ENCODE measurements at regions not wholly inside any gene's neighbourhood (a gene's known extent, or its start where the extent isn't known, plus 50 kb on each side); places are given as distances from the start of the nearest gene placed in this dataset.

GRCh38 chr6:126955621-126956020, 162.8 kb upstream of the RSPO3 start:
- intact Hi-C loops (cut with DNase I): no loop called here

DNA sequence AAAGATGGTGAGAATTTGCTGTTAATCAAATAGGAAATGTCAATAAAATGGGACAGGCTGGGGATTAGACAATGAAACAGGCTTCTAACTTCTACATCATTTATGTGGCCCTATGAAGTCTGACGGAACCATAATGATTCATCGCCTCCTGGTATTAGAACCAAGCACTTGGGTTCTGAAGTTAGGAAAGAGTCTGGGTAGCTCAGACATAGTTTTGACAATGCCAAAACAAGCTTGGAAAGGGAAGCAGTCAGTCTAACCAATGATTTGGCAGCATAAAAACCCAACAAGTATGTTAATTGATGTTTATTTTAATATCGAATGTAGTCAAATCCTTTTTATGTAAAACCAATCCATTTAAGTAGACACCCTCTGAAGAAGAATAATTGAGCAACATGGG, 160.8 kb upstream of the RSPO3 start:
- Histone ChIP-seq H3K9me3 (no peaks in the 10 kb centered on the region), H3K27me3 (no peaks in the 10 kb centered on the region), H3K27ac (no peak overlapping the region), H3K36me3 (no peaks in the 10 kb centered on the region), H3K4me3 (no peak overlapping the region), H3K4me1 (no peaks in the 10 kb centered on the region)
- WGBS, 2 donors: 86 to 89% methylated on average over 3 of the region's 3 CpGs
- intact Hi-C loops (cut with DNase I): no loop called here
- no peak for DNase-seq
- no peak for TF ChIP-seq CTCF (IDR thresholded peaks at IDR 0.05)
- no peak for TF ChIP-seq EP300 (IDR thresholded peaks at IDR 0.05)
- TF ChIP-seq POLR2A (IDR thresholded peaks at IDR 0.05): no peak
- TF ChIP-seq POLR2AphosphoS5 (IDR thresholded peaks at IDR 0.05): no peak

More at GRCh38 chr6:126955621-126956020, 162.8 kb upstream of the RSPO3 start:
- Histone ChIP-seq H3K36me3 (no peaks in the 10 kb centered on the region), H3K27ac (no peak overlapping the region), H3K27me3 (no peaks in the 10 kb centered on the region), H3K9me3 (no peaks in the 10 kb centered on the region), H3K4me1 (no peaks in the 10 kb centered on the region), H3K4me3 (no peak overlapping the region)
- no peak for TF ChIP-seq POLR2AphosphoS5 (IDR thresholded peaks at IDR 0.05)
- no peak for TF ChIP-seq CTCF (IDR thresholded peaks at IDR 0.05)
- no peak for TF ChIP-seq EP300 (IDR thresholded peaks at IDR 0.05)
- no peak for TF ChIP-seq POLR2A (IDR thresholded peaks at IDR 0.05)
- no peak for DNase-seq
- WGBS, 2 donors: 91 to 92% methylated on average over 1 of the region's 1 CpG

GRCh38 chr6:126959765-126960164, 158.7 kb upstream of the RSPO3 start:
- no peaks in the 10 kb centered on the region for H3K27me3 ChIP-seq
- no peaks in the 10 kb centered on the region for H3K36me3 ChIP-seq
- H3K4me1 ChIP-seq: no peaks in the 10 kb centered on the region
- no peak overlapping the region for H3K4me3 ChIP-seq
- H3K9me3 ChIP-seq: no peaks in the 10 kb centered on the region
- intact Hi-C loops (cut with DNase I): no loop called here
- H3K27ac ChIP-seq: no peak overlapping the region
- WGBS, 2 donors: 38 to 77% methylated on average over 1 of the region's 1 CpG
- no peak for TF ChIP-seq CTCF (IDR thresholded peaks at IDR 0.05)
- no peak for TF ChIP-seq EP300 (IDR thresholded peaks at IDR 0.05)
- no peak for DNase-seq

GRCh38 chr6:126963077-126963809, 155.2 kb upstream of the RSPO3 start:
- Histone ChIP-seq H3K27ac (no peak overlapping the region), H3K9me3 (no peaks in the 10 kb centered on the region), H3K36me3 (no peaks in the 10 kb centered on the region), H3K27me3 (no peaks in the 10 kb centered on the region), H3K4me1 (no peaks in the 10 kb centered on the region), H3K4me3 (no peak overlapping the region)
- no peak for DNase-seq
- 76 to 80% methylated on average over 8 of the region's 8 CpGs for WGBS, 2 donors
- TF ChIP-seq POLR2A (IDR thresholded peaks at IDR 0.05) (no peak), POLR2AphosphoS5 (IDR thresholded peaks at IDR 0.05) (no peak), CTCF (IDR thresholded peaks at IDR 0.05) (no peak), EP300 (IDR thresholded peaks at IDR 0.05) (no peak)
- intact Hi-C loops (cut with DNase I): no loop called here
